C1 segment of cervical spinal cord (tissue), 14 donors: ENCODE measurements at regions not wholly inside any gene's neighbourhood (a gene's known extent, or its start where the extent isn't known, plus 50 kb on each side); places are given as distances from the start of the nearest gene placed in this dataset.
A peak's percentile ranks its signal among the peaks of the same experiment; 100 is the strongest.

ENCODE experiments used
- DNase-seq, 14 donors: peaks; one replicate each; lab custom pipeline; 2025; lab: John Stamatoyannopoulos, UW

DNA sequence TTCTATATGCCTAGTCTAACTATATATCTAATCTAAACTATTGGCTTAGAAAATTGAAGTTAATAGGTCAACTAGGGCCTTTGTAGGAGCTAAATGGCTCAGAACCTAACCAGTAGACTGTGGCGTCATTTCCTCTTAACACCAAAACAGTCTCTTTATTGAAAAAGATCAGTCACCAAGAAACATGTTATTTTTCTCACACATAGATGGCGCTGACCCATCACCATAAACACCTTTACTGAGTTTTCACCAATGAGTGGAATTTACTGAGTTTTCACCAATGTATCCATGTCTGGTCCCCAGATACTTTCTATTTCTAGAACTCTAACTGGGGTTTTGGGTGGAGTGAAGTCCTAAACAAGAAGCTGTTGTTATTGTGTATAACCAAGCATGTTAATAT, 636.0 kb downstream of the BCKDHB start:
- no peak for DNase-seq

DNA sequence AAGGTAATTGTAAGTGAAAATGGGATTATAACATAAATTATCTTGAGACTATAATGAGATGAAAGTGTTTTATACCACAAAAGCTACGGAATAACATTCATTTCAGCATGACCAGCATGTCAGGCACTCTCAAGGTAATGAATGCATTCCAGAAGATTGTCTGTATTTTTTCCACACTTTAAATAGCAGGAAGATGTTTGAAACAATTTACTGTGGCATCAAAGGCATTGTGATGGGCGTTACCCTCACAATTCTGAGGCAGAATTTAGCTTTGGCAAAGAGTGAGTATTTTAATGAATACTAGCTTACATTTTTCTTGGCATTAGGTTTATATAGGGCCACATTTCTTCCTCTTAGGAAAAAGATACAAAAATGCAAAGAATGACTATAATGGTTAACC, 627.2 kb downstream of the BCKDHB start:
- DNase-seq = no peak

DNA sequence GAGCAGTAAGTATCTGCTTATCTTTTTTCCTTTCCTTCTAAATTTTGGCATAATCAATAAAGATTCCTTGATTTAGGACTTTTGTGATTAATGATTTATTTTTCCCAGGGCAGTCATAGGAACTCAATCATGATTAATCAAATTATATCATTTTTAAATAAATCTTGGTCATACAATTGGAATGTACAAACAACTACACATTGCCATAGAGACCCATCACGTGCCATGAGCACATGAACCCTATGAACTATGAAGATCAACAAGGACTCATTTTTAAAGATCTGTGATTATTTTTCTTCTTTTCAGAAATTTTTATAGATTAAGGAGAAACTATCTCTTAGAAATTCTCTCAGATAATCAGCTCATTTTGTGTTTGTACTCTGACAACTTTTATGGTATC, 622.4 kb downstream of the BCKDHB start:
- DNase-seq = no peak

DNA sequence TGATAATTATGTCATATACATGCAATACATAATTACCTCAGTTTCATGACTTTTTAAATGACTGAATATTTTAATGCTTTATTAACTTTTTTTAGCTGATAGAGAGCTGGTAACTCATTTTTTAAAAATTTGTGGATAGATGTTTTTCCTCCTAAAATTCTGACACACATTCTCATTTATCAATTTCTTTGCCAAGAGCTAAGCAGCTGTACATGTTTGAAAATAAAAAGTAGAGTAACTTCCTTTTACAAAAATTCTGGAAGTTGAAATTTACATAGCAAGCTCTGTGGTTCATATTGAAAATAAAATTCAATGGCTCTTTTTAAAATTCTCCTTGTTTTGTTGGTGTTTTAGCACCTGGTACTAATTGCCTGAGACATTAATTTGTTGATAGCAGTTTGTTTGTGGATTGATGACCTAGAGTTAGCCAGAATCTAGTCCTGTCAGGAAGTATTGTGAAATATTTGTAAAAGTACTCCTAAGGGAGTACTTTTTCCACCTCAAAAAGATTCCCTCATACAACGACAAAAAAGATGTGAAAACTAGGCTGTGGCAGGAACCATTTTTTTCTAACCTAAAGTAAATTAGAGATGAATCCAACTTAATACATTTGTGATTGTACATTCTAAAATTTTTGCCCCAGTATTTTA, 621.8 kb downstream of the BCKDHB start:
- no peak for DNase-seq

DNA sequence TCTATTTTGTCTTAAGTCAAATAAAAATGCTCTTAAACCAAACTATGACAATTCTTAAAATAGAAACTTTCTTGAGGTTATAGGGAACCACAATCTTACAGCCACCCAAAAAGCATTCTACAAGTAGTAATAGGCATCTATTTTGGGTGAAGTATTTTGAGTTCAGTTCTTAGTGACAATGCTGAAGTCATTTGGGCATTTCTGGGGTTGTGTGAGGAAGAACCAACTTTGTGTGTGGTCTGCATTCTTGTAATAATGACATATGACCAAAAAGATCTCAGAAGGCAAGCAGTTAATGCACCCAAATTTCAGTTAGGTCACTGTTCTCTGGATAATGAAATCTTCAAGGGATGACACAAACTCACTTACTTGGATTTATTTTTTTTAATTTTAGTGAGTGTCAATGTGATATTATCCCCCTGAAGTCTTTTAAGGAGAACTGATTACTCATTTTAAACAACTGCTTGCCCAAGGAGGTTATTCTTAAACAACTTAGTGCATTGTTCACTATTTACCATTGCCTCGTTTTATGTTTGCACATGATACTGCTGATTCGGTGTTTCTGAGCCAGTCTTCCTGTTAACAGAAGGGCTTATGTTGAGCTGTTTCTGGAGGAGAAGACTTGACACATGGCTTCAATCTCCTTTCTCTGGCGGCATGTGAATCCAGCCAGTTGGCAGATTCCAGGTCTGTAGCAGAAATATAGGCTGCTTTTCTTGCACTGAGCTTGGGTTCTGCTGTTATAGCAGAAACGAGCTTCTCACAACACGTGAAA, 618.9 kb downstream of the BCKDHB start:
- DNase-seq = peak in 1 of 14 donors; percentile 5

DNA sequence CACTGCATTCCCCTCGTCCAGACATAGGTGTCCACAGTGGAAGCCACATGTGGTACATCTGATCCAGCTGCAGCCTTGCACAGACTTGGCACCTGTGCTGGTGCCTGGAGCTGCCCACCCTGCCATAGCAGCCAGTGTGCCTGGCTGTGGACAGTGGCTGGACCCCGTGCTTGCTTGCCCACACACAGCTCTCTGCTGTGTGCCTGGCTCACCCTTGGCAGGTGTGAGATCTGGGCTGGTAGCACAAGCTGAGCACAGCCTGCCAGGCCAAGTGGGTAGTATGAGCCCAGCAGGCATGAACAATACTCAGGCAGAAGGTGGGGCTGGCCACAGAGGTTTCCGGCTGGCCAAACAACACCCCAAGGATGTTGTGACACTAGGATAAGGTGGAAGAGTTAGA, 614.4 kb downstream of the BCKDHB start:
- DNase-seq = no peak

DNA sequence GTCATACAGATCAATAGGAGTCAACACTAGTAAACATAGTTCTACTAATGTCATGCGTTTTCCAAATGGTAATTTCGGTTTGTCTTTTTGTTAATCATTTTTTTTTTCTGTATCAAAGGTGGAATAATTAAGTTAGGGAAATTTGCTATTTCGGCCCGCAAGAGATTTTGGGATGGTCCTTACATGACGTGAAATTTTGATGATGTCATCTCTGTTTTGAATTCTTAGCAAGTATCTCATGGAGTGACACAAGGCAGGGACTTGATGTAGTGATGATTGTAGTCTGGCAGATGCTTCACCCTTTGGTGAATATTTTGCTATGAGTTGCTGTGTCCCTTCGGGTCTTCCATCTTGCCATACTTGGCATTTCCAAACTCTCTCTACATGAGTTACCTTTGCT, 608.0 kb downstream of the BCKDHB start:
- DNase-seq = no peak

DNA sequence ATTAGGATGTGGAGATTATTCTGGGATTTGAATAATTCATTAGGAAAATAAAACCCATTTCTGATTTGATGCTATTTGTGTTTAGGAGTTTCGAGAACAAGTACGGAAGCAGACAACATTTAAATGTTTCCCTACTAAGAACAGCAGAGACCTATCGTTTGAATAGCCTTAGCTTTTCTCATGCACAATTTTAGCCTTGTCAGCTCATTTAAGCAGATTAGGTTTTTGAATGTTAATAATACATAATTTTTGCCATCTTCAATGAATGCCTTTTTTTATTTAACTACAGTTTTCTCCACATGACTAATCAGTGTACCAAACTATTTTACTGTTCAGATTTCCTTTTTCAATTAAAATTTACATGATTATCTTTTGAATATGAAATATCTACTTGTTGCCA, 592.0 kb downstream of the BCKDHB start:
- no peak for DNase-seq

DNA sequence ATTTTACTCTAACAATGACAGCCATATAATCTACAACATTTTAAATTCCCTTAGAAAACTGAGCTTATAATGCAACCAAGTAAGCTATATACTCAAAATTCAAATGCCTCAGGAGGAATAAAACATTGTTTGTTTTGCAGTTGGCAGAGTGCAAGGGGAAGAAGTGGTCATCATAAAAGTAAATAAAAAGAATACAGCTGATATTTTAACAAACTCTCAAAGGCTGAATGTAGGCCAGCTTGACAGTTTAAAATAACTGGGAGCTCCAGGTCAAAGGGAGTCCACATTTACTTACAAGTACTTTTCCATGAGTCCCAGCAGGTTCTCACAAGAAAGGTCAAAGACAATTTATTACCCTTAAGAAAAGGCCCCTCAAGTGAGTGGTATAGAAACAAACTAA, 589.8 kb downstream of the BCKDHB start:
- no peak for DNase-seq

DNA sequence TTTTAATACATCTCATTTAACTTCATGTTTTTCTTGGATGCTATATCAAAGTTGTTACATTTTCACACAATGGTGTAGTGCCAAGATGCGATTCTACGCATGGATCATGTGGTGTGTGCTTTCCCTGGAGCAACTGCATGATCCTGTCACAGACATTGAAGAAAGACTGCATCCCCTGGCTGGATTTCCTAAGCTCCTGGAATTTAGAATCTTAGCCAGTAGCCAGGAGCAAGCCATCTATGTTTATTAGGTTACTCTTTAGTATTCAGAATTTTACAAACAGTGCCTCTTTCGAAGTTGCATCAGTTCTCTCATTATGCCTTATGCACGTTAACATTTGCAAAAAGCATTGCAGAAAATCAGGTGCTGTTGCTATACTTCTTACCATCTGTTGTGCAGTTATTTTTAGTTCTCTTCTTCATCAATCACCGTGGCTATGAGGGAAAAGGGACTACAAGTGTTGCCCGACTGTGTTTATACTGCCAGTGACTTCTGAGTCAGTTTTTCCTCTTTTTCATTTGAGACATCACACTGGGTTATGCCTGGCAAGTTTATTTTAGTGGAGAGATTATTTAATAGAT, 584.2 kb downstream of the BCKDHB start:
- peak in 1 of 14 donors; percentile 40 for DNase-seq

DNA sequence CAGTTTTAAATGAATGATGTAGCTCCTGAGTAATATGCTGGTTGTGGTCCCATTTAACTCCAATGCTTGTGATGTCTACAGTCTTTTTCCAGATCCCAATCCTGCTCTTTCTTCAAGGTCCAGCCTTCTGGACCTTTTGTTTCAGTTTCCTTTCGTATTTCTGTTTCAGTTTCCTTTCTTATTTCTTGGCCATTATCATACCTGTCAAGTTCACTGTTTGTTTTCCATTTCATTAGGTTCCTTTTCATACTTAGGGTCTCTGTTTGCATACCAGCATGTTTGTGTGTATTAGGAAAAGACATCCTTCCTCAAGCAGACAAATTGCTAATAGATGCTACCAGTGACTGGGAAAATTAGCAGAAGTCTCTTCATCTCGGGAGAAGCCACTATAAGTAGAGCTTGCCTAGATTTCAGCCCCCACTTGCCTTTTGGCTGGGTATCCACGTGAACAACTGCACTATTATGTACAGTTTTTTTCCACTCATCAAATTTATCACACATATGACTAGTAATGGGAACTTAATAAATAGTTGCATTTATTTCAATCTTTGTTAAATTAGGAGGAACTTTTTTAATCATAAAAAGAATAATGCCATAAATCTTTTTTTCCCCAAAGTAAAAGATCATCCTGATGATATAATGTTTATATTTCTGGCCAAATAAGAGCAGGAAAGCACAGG, 583.4 kb downstream of the BCKDHB start:
- DNase-seq = no peak

DNA sequence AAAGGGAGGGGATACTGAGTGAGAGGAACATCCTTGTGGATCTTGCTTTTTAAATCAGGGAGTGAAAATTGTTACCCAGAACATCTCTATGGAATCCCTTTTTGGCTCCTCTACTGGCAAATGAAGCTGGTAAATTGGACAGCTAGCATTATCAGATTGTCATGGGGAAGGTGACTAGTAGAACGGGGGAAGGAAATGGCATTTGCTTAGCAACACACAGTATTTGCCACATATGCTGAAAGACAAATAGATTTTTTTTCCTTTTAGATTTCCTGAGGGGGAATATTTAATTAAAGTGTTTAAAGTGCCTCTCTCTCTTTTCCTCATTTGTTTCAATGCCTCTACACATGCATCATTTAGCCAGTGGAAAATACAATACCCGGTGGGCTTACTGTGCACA, 573.5 kb downstream of the BCKDHB start:
- no peak for DNase-seq

DNA sequence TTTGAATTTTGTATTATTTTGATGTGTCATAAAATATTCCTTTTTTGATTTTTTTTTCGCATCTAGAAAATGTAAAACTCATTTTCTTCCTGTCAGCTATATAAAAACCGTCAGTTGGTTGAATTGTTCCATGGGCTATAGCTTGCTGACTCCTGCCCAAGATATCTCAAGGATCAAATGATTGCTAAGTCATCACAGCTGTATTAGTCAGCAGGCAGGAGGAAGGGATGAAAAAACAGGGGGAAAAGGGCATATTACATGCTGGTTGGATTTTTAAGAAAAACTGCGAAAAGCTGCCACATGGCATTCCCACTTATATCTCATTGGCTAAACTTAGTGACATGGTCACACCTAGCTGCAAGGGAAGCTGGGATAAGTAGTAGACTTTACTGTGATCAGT, 569.9 kb downstream of the BCKDHB start:
- DNase-seq = no peak

DNA sequence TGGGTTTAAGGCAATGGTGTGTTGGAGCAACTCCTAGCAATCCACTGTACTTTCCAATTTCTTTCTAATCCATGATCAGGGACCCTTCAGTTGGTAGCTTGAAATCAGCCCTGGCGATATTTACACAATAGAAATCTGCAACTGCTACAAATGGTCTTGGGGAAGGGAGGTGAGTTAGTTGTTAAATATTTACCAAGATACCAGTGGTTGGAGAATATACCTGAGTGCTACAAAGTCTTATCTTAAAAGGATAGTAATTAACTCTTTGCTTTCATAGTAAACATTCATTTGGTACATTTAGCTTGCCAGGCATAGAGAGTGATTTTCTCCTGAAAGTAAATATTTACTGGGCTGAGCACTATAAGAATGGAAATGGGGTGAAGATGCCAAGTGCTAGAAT, 568.2 kb downstream of the BCKDHB start:
- DNase-seq = no peak

DNA sequence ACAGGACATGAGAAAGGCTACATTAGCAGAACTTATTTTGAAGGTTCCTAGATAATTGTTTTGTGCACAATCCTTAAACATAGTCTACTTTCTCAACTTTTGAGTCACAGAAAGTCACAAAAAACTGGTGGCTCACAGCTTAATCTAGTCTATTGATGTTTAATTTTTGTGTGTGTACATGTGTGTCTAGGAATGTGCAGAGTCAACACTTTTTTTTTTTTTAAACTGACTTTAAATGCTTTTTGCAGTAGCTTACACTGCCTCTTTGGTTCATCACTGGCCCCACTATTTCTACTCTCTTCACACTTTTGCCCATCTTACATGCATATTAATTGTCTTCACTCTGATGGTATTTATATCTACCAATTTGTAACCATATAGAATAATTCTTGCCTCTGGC, 566.9 kb downstream of the BCKDHB start:
- DNase-seq = no peak

DNA sequence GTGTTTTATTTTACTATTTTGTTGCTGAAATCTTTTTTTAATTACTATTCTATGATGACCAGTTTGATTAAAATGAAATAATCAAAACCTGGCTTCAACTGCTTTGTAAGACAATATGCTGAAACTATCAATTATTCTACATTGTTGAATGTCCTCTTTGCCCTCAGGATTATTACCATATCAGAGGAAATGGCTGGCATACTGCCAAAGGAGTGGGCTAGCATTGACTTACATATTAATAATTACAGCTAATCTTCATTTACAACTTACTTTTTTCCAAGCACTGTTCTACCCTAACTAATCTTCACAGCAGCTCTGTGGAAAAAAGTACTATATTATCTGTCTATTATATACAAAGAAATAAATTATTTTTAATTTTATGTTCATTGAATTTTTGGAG, 560.5 kb downstream of the BCKDHB start:
- no peak for DNase-seq

DNA sequence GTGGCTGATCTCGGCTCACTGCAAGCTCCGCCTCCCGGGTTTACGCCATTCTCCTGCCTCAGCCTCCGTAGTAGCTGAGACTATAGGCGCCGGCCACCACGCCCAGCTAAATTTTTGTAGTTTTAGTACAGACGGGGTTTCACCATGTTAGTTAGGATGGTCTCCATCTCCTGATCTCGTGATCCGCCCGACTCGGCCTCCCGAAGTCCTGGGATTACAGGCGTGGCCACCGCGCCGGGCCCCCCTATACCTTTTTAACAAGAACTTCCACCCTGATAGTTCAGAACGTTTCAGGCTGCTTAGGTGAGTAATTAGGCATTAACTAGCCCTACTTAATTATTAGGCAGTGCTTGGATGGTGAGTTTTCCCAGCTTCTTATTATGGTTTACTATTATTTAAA, 552.5 kb downstream of the BCKDHB start:
- DNase-seq = no peak

DNA sequence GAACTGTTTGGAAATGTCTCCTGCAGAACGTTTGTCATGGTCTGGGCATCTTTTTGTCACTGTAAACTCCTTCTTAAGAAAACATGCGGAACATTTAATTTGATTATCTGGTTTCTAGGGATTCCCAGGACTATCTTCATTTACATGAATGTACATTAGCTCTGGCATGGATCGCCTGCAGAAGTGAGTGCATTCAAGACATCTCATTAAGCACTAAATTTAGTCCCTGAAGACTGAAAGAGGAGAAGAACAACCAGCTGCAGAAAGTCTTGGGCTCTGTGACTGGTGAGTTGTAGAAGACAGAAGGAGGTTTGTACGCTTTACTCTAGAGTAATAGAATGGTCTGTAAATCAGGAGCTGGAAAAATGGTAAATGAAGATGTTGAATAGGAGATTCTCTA, 540.7 kb downstream of the BCKDHB start:
- DNase-seq = no peak

DNA sequence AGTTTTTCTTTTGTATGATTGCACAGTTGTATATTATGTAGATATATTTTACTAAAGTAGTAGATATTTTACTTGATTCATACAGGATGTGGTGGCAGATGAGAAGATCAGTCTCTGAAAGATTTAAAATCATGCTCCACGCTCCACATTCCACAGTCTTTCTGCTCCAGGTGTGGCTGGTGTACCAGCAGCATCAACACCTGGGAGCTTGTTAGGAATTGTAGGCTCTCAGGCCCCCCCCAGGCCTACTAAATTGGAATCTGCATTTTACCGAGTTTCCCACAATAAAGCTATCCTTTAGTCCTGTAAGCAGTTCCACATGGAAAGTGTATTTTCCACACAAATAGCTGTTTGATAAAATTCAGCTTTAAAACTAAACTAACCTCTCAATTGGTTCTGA, 537.4 kb downstream of the BCKDHB start:
- no peak for DNase-seq

DNA sequence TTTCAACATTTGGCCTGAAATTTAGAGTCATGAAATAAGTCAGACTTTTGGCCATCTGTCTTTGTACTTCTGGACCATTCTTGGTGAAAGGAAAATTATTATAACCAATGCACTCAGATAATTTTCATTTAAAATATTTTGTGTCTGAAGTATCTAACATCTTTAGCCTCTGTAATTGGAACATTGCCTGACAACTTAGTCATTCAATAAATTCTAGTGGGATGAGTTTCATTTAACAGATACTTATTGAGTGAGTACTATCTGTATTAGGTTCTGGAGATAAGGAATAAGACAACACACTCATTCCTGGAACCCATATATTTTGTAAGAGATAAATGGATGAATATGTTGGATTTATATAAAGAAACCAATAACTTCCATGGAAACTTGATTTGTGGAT, 536.0 kb downstream of the BCKDHB start:
- DNase-seq = no peak

DNA sequence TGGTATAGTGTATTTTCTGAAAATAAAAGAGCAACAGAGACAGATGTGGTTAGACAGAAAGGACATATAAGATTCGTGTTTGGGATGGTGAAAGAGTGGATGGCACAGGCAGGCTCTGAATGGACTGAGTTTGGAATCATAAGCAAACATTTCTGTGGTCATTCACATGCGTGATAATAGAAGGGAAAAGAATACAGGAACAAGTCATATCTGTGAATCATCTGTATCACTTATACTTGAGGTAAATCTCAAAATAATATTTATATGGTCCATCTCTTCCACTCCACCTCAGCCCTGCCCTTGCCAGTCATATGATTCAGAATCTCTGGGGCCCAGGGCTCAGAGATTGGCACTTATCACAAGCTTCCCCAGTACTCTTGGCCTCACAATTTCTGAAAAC, 535.1 kb downstream of the BCKDHB start:
- no peak for DNase-seq

DNA sequence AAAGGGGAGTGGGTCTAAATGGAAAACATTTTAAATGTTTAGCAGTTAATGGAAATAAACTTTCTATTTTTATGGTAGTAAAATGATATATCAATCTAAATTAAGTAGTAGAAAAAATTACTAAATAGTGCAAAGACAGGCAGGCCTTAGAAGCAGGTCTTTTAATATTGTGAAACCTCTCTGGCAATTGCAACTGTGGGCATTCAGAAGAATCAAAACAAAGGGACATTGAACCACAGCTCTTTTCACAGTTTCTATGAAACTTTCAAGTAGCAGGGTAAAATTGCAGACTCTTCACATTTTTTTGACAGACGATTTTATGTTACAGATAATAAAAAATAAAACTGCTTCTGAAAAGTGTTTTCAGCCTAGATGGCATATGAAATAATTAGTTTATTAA, 533.7 kb downstream of the BCKDHB start:
- DNase-seq = no peak

DNA sequence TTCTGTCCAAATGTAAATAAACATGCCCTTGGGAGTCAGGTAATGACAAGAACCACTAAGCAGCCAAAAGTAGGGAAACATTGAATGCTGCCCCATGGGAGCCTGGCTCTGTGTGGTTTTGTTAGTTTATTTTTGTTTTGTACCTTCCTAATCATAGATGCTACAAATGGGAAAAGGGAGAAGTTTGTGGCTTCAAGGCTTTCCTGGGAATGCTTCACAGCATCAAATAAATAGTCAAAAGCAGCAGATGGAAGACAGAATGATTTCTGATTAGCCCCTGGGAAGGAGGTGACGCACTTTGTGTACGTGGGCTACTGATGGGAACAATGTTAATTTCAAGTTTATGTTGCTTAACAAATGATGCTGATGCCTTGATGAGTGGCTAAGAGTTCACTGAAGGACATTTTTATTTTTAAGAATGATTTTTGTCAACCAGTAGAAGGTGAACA, 532.7 kb downstream of the BCKDHB start:
- no peak for DNase-seq
